ENCODE measurements at regions not wholly inside any gene's neighbourhood (a gene's known extent, or its start where the extent isn't known, plus 50 kb on each side); places are given as distances from the start of the nearest gene placed in this dataset.

- TF ChIP-seq POLR2AphosphoS5 (IDR thresholded peaks at IDR 0.05; ENCODE audit: low read depth, low read length) (no peak), EZH2 (IDR thresholded peaks at IDR 0.05; ENCODE audit: low read depth, low read length, severe bottlenecking) (no peak), CTCF (IDR thresholded peaks at IDR 0.05; ENCODE audit: control extremely low read depth in 1 of 3, insufficient read depth in 1 of 3, low read depth in 1 of 3, low read length in 3 of 3) (no peak)
Measured at GRCh38 chr5:25090275-25090674, 445.5 kb upstream of the CDH10 start.

Data from H1 (cell line).